ENCODE measurements at regions not wholly inside any gene's neighbourhood (a gene's known extent, or its start where the extent isn't known, plus 50 kb on each side); places are given as distances from the start of the nearest gene placed in this dataset.

- Mint-ChIP-seq H3K4me3 (no peak overlapping the region), H3K27ac (no peak overlapping the region), H3K36me3 (no peaks in the 10 kb centered on the region), H3K9me3 (peaks cover 0 to 1% (median 0%) of the 10 kb centered on the region in 5 donors), H3K27me3 (peaks cover 8 to 26% of the 10 kb centered on the region in 2 donors), H3K4me1 (no peaks in the 10 kb centered on the region)
- Histone ChIP-seq H3K36me3 (ENCODE audit: insufficient read depth, low read length) (no peaks in the 10 kb centered on the region), H3K4me3 (ENCODE audit: low read length) (no peak overlapping the region), H3K27me3 (ENCODE audit: insufficient read depth, low read length, poor library complexity, severe bottlenecking) (no peaks in the 10 kb centered on the region), H3K9me3 (ENCODE audit: low read length) (no peaks in the 10 kb centered on the region), H3K27ac (ENCODE audit: low read depth, low read length) (no peak overlapping the region), H3K4me1 (ENCODE audit: insufficient read depth, low read length) (no peaks in the 10 kb centered on the region)
- no peak for DNase-seq
- ChIA-PET CTCF (interaction anchor here (3.0 kb wide), 1 partner anchor 102 kb away, joined by 9 read pairs; no protein-coding TSS in a partner anchor), POLR2A (no interaction called here)
These were observed 181.9 kb downstream of the ERMARD start for GRCh38 chr6:169933251-169933821.

- Mint-ChIP-seq H3K27me3 (peaks cover 8 to 22% of the 10 kb centered on the region in 2 donors), H3K4me1 (no peaks in the 10 kb centered on the region), H3K9me3 (peaks cover 0 to 1% (median 0%) of the 10 kb centered on the region in 5 donors), H3K27ac (no peak overlapping the region), H3K4me3 (no peak overlapping the region), H3K36me3 (no peaks in the 10 kb centered on the region)
- H3K27me3 ChIP-seq (ENCODE audit: insufficient read depth, low read length, poor library complexity, severe bottlenecking) = no peaks in the 10 kb centered on the region
- H3K36me3 ChIP-seq (ENCODE audit: insufficient read depth, low read length) = no peaks in the 10 kb centered on the region
- no peak overlapping the region for H3K4me3 ChIP-seq (ENCODE audit: low read length)
- H3K4me1 ChIP-seq (ENCODE audit: insufficient read depth, low read length) = no peaks in the 10 kb centered on the region
- no peaks in the 10 kb centered on the region for H3K9me3 ChIP-seq (ENCODE audit: low read length)
- ChIA-PET CTCF (interaction anchor here (1.1 to 3.0 kb wide), 2 partner anchors 101 to 142 kb away, joined by 4 to 9 read pairs; no protein-coding TSS in a partner anchor), POLR2A (no interaction called here)
- no peak for DNase-seq
- no peak overlapping the region for H3K27ac ChIP-seq (ENCODE audit: low read depth, low read length)
These were observed 181.1 kb downstream of the ERMARD start for GRCh38 chr6:169932491-169932890.

- Mint-ChIP-seq H3K9me3 (peaks cover 0 to 1% (median 0%) of the 10 kb centered on the region in 5 donors), H3K4me3 (no peak overlapping the region), H3K36me3 (no peaks in the 10 kb centered on the region), H3K27ac (no peak overlapping the region), H3K27me3 (peaks cover 8 to 15% of the 10 kb centered on the region in 2 donors), H3K4me1 (no peaks in the 10 kb centered on the region)
- Histone ChIP-seq H3K27me3 (ENCODE audit: insufficient read depth, low read length, poor library complexity, severe bottlenecking) (no peaks in the 10 kb centered on the region), H3K9me3 (ENCODE audit: low read length) (no peaks in the 10 kb centered on the region), H3K36me3 (ENCODE audit: insufficient read depth, low read length) (no peaks in the 10 kb centered on the region), H3K4me1 (ENCODE audit: insufficient read depth, low read length) (no peaks in the 10 kb centered on the region), H3K4me3 (ENCODE audit: low read length) (no peak overlapping the region), H3K27ac (ENCODE audit: low read depth, low read length) (no peak overlapping the region)
- ChIA-PET POLR2A (no interaction called here), CTCF (interaction anchor here (3.0 kb wide), 1 partner anchor 100 kb away, joined by 9 read pairs; no protein-coding TSS in a partner anchor)
- DNase-seq = no peak
These were observed 179.8 kb downstream of the ERMARD start for GRCh38 chr6:169931261-169931660.

- no peak overlapping the region for H3K4me3 ChIP-seq (ENCODE audit: low read length)
- Mint-ChIP-seq H3K27ac (no peak overlapping the region), H3K36me3 (no peaks in the 10 kb centered on the region), H3K9me3 (peaks cover 0 to 1% (median 0%) of the 10 kb centered on the region in 5 donors), H3K4me1 (no peaks in the 10 kb centered on the region), H3K4me3 (no peak overlapping the region), H3K27me3 (peaks cover 8 to 16% of the 10 kb centered on the region in 2 donors)
- POLR2A ChIA-PET = no interaction called here
- DNase-seq = no peak
- no peaks in the 10 kb centered on the region for H3K9me3 ChIP-seq (ENCODE audit: low read length)
- H3K27ac ChIP-seq (ENCODE audit: low read depth, low read length) = no peak overlapping the region
- CTCF ChIA-PET = interaction anchor here (3.0 kb wide), 1 partner anchor 99 kb away, joined by 9 read pairs; no protein-coding TSS in a partner anchor
- no peaks in the 10 kb centered on the region for H3K4me1 ChIP-seq (ENCODE audit: insufficient read depth, low read length)
- H3K27me3 ChIP-seq (ENCODE audit: insufficient read depth, low read length, poor library complexity, severe bottlenecking) = no peaks in the 10 kb centered on the region
- H3K36me3 ChIP-seq (ENCODE audit: insufficient read depth, low read length) = no peaks in the 10 kb centered on the region
These were observed 179.4 kb downstream of the ERMARD start for GRCh38 chr6:169930799-169931198.

GRCh38 chr6:169927711-169928110, 176.3 kb downstream of the ERMARD start:
- H3K9me3 Mint-ChIP-seq = peaks cover 0 to 1% (median 0%) of the 10 kb centered on the region in 5 donors
- no peak overlapping the region for H3K4me3 Mint-ChIP-seq
- H3K36me3 ChIP-seq (ENCODE audit: insufficient read depth, low read length) = no peaks in the 10 kb centered on the region
- H3K36me3 Mint-ChIP-seq = no peaks in the 10 kb centered on the region
- no peak overlapping the region for H3K27ac ChIP-seq (ENCODE audit: low read depth, low read length)
- H3K27ac Mint-ChIP-seq = no peak overlapping the region
- DNase-seq = no peak
- no peaks in the 10 kb centered on the region for H3K27me3 ChIP-seq (ENCODE audit: insufficient read depth, low read length, poor library complexity, severe bottlenecking)
- no peaks in the 10 kb centered on the region for H3K4me1 ChIP-seq (ENCODE audit: insufficient read depth, low read length)
- CTCF ChIA-PET = no interaction called here
- POLR2A ChIA-PET = no interaction called here
- no peak overlapping the region for H3K4me3 ChIP-seq (ENCODE audit: low read length)
- H3K9me3 ChIP-seq (ENCODE audit: low read length) = no peaks in the 10 kb centered on the region
- peaks cover 8 to 13% of the 10 kb centered on the region in 2 donors for H3K27me3 Mint-ChIP-seq
- no peaks in the 10 kb centered on the region for H3K4me1 Mint-ChIP-seq

- CTCF ChIA-PET = no interaction called here
- H3K4me1 ChIP-seq (ENCODE audit: insufficient read depth, low read length) = no peaks in the 10 kb centered on the region
- no peaks in the 10 kb centered on the region for H3K36me3 ChIP-seq (ENCODE audit: insufficient read depth, low read length)
- H3K4me3 Mint-ChIP-seq = no peak overlapping the region
- no peaks in the 10 kb centered on the region for H3K9me3 ChIP-seq (ENCODE audit: low read length)
- DNase-seq = no peak
- H3K4me1 Mint-ChIP-seq = peaks cover 0 to 2% (median 0%) of the 10 kb centered on the region in 3 donors
- POLR2A ChIA-PET = no interaction called here
- peaks cover 8 to 13% of the 10 kb centered on the region in 2 donors for H3K27me3 Mint-ChIP-seq
- H3K36me3 Mint-ChIP-seq = no peaks in the 10 kb centered on the region
- no peak overlapping the region for H3K27ac Mint-ChIP-seq
- H3K9me3 Mint-ChIP-seq = peaks cover 0 to 1% (median 0%) of the 10 kb centered on the region in 5 donors
- no peaks in the 10 kb centered on the region for H3K27me3 ChIP-seq (ENCODE audit: insufficient read depth, low read length, poor library complexity, severe bottlenecking)
- H3K4me3 ChIP-seq (ENCODE audit: low read length) = no peak overlapping the region
- H3K27ac ChIP-seq (ENCODE audit: low read depth, low read length) = no peak overlapping the region
These were observed 175.4 kb downstream of the ERMARD start for GRCh38 chr6:169926617-169927417.

- Mint-ChIP-seq H3K27me3 (peaks cover 0 to 7% of the 10 kb centered on the region in 2 donors), H3K27ac (no peak overlapping the region), H3K9me3 (no peaks in the 10 kb centered on the region), H3K4me3 (no peak overlapping the region), H3K36me3 (no peaks in the 10 kb centered on the region), H3K4me1 (peaks cover 0 to 6% (median 2%) of the 10 kb centered on the region in 3 donors)
- Histone ChIP-seq H3K36me3 (ENCODE audit: insufficient read depth, low read length) (no peaks in the 10 kb centered on the region), H3K27ac (ENCODE audit: low read depth, low read length) (no peak overlapping the region), H3K4me1 (ENCODE audit: insufficient read depth, low read length) (no peaks in the 10 kb centered on the region), H3K9me3 (ENCODE audit: low read length) (no peaks in the 10 kb centered on the region), H3K27me3 (ENCODE audit: insufficient read depth, low read length, poor library complexity, severe bottlenecking) (no peaks in the 10 kb centered on the region), H3K4me3 (ENCODE audit: low read length) (no peak overlapping the region)
- POLR2A ChIA-PET = no interaction called here
- no peak for DNase-seq
- CTCF ChIA-PET = no interaction called here
These were observed 172.3 kb downstream of the ERMARD start for GRCh38 chr6:169923468-169924464.

Data from CD8-positive, alpha-beta memory T cell (primary cell).